ENCODE measurements at regions not wholly inside any gene's neighbourhood (a gene's known extent, or its start where the extent isn't known, plus 50 kb on each side); places are given as distances from the start of the nearest gene placed in this dataset.

GRCh38 chr3:7843441-7843840 is 658.2 kb upstream of the LMCD1 start:
- TF ChIP-seq CTCF (IDR thresholded peaks at IDR 0.05; ENCODE audit: low read length) (no peak), EZH2 (IDR thresholded peaks at IDR 0.05; ENCODE audit: borderline replicate concordance, low read length) (no peak)

Data from OCI-LY1 (cell line).